Fibroblast of skin of scalp (primary cell): ENCODE measurements at regions not wholly inside any gene's neighbourhood (a gene's known extent, or its start where the extent isn't known, plus 50 kb on each side); places are given as distances from the start of the nearest gene placed in this dataset.
A peak's percentile ranks its signal among the peaks of the same experiment; 100 is the strongest.

Experiments
- DNase-seq: peaks from one replicate; pipeline ENCODE4 v3.0.0-alpha.2; 2013

DNA sequence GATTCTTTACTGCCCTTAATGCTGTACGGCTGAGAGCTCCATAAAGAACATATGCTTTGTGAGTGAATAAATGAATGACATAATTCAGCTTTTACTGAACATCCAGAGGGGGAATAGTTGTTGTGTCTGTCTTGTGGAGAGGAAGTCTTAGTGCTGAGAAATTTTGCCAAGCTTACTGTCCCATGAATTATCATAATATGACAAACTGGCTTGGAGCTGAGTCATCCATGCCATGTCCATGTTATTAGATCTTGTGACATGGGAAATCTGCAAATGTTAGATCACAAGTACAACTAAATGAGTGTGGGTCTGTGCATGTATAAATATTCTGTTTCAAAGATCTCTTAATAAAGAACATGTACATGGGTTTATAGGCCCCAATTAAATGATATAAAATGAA lies 350.4 kb downstream of the BMP4 start:
- peak; percentile 7 for DNase-seq

DNA sequence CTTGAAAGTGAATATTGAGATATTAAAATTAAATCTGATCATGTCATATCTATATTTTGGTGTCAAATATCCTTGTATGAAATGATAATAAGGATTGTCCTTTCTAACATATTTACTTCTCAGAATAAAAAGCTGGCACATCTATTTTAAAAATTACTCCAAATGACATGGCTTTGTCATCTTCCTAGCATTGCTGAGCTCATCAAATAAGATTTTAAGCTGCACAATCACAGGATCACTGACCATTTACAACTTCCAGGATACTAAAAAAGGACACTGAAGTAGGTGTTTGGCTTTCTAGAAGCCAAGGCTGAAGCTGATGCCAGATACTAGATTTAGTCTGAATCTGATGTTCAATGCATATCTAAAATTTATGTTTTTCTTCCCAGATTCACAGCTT lies 351.1 kb downstream of the BMP4 start:
- no peak for DNase-seq

DNA sequence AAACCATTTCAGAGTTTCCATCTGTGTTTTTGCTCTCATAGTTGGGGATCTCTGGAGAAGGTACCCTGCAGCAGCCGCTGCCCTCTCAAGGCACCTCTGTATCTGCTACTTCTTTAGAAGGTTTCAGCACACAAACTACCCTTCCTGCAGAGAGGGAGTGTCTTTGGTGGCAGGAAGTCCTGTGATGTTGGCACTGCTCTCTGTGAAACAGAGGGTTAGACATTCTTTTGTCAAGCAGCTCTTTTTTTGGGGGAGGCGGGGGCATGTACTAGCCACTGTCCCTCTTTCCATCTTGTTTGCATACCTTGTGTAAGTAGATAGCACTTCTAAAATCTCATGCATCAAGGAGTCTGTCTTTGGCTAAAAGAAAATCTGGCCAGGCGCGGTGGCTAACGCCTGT lies 352.6 kb downstream of the BMP4 start:
- DNase-seq, result no peak

DNA sequence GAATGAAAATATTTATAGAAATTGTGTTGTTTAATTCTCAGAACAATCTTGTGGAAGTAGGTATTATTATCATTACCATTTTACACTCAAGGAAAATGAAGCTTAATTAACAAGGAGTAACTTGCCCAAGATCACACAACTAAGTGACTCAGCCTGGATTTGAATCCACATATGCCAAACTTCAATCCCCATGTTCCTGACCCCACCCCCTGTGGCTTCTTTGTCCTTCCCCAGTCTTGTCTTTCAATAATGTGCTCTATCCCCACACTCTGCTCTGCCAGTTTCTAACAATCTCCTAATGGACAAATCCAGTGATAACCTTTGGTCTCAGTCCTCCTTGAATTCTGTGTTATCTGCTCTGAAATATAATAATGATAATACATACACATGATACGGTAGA lies 355.2 kb downstream of the BMP4 start:
- no peak for DNase-seq

DNA sequence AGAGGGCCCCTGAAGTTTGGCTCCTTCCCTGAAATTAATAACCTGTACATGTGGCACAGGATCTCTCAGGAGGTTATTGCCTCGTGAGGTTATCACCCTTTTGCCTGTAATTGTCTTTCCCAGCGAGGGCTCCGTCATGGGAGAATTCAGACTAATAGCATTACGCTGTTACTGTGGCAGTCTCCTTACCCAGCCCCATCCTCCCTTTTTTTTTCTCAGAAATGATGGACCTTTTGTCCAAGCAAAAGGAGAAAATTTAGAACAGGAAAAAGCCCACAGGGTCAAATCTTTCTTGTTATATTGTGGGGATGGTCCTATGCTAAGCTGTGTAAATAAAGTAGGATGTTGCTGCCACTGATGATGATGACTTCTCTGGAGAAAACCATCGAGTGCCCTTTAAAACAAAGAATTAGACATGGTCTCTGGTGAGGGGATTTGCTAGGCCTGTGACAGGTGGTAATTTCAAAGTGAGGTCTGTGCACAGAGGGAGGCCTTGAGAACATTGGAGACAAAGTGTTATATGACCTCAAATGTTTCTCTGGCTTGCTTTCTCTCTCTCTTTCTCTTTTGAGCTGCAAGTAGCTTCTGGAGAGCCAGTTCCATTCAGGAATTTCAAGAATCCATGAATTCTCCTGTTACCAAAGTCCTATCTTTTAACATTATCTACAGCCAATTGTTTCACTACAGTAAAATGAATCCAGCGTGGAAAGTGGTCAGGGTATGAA lies 357.2 kb downstream of the BMP4 start:
- DNase-seq, result peak; percentile 6

DNA sequence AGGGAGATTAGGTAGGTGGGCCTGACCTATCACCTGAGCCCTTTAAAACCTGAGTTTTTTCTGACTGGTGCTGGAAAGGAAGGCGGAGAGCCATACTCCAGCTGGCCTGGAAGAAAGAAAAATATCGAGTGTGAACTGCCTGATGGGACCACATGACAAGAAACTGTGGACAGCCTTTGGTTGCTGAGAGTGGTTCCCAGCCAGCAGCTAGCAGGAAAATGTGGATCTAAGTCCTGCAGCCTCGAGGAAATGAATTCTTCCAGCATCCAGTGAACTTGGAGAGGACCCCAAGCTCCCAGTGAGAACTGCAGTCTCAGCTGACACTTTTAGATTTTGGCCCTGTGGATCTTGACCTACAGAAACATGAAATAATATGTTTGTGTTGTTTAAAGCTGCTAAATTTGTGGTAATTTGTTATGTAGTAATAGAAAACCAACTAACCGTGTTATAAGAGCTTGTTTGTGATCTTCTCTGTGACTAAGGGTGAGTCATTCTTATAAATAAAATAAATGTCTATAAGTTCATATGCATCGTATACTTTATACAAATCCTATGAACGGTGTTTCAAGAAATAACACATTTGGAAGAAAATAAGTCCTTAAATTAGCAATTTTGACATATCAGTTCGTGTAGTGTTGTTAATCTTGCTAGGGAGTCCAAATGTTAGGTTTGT lies 359.6 kb downstream of the BMP4 start:
- no peak for DNase-seq

DNA sequence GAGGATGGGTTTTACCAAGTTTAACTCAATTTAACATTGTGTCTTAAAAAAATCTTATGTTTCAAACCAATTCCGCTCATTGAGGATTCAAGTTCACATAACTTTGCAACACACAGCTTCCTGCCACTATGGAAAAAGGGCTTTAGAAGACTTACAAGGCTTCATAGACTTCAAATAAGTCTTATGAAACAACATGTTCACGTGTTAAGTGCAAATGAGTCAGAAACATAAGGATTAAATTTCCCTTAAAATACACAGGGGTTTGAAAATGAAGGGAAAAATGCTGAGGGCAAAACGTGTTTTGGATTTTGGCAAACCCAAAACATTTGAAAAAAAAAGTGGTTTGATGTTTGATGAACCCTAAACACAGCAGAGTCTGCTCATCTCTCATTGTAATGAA lies 364.8 kb downstream of the BMP4 start:
- DNase-seq, result peak; percentile 39

- DNase-seq, result no peak
Observed at GRCh38 chr14:53581504-53581903, 375.1 kb downstream of the BMP4 start.

DNA sequence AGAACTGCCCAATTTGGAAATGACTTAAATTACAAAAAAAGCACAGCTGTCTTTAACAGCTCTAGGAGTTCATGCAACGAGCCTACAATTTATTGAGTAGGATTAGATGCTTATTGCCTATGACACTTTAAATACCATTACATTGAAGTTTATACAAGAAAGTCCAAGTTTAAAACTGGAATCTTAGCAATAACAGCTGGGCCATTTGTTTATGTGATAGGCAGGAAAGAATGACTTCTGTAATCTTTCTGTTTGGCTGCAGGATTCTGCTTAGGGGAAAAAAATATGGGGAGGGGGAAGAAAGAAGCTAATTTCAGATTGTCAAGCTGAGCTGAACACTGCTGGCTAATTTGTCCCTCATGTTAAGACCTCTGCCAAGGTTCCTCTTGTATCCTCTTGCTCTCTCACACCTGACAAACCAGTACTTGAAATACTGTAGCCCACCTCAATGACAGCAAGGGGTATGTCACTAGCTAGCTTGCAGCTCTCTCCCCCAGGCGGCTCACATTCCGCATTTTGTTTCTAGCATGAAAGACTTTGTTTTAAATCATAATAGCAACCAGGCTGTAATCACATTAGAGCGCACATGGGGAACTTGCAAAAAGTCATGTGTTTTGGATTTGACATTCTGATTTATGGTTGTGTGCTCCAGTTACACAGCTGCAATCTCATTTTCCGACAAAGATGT lies 384.8 kb downstream of the BMP4 start:
- peak; percentile 4 for DNase-seq

- no peak for DNase-seq
Observed at GRCh38 chr14:53570411-53571387, 385.9 kb downstream of the BMP4 start.

- no peak for DNase-seq
Observed at GRCh38 chr14:53569446-53569845, 387.2 kb downstream of the BMP4 start.

DNA sequence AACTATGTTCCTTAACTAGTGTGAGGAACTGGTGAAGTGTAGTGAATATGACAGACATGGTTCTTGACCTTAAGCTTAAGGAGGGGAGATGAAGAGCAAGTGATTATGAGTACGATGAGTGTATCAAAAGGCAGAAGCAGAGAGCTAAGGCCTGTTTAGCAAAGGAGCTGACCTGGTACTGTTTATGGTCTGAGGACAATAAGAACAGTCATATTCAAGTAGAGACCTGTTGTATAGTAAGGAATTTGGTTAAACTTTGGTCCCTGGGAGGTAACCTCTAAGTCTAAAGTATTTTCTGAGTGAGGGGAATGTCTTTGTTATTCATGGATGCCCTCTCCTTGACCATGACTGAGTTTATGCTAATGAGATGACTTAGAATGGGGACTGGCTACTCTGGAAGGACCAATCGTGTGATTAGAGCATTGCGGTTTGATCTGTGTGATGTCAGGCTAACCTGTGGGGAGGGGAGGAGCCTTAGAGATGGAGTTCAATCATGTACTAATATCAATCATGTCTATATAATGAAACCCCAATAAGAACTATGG lies 389.3 kb downstream of the BMP4 start:
- DNase-seq, result no peak

- no peak for DNase-seq
Observed at GRCh38 chr14:53564870-53565269, 391.8 kb downstream of the BMP4 start.

GRCh38 chr14:53563628-53564027 lies 393.0 kb downstream of the BMP4 start:
- DNase-seq, result no peak

DNA sequence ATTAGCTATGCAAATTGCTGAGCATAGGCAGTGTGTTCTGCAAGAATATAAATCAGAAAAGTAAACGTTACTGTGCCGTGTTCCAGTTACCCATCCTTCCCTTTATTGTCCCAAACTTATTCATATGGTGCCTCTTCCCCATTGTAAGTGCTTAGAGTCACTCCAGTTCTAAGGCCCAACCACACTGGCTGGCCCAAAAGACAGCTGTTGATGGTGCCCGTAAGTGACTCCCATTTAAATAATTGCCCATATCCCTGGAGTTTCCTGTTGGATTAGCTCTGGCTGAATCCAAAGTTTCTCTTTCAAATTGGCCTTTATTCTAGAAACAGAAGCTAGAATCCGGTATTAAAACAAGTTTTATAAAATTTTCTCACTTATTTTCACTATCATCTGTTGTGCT lies 400.1 kb upstream of the DDHD1 start:
- DNase-seq, result no peak

DNA sequence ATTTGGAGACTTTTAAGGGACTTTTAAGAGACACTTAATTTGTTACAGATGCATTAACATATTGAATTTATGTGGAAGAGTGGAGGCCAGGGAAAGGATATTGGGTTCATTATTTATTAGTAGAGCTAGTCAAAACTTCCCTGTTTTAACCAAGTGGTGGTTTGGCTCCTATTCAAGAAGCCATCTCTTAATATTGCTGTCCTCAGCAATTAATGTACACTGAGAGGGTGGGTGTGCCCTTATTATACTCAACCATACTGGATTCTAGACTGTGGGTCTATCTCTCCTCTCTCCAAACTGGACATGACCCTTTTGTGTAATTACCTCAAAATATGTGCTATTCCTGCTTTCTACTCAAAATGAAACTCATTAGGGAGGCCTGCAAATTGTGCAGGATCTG lies 398.7 kb upstream of the DDHD1 start:
- DNase-seq, result no peak

DNA sequence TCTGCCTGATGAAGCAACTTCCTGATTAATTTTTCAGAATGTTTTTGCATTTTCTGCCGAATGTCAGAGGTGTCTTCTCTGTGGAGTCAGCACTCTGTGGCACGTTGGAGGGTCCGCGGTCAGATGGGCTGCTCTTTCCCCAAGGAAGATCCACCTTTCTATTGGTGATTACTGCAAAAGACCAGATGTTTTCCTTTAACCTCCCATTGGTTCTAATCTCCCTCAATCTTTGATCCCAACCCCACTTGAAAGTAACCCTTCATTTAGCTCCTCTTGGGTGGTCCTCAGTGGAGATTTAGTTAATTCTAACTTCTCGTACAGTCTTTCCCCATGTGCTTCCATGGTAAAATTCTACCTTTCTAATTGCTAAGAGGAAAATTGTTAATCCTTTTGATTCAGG lies 397.7 kb upstream of the DDHD1 start:
- no peak for DNase-seq

DNA sequence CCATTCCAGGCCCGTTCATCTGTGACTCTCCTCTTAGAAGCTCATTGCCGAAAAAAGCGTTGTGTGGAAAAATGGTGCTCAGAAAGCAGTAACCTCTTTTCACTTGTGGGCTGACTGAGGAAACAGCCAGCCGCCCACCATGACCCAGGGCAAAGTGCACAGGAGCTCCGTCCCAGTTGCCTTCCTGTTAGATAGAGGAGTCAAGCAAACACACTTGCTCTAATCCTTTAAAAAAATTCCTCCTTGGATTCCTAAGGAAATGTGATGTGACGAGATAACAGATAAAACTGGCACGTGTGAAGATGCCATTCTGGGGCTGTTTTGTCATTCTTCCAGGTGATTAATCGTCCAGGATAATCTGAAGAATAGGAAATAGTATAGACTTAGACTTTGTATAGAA lies 396.8 kb upstream of the DDHD1 start:
- no peak for DNase-seq

- no peak for DNase-seq
Observed at GRCh38 chr14:53547593-53547992, 394.5 kb upstream of the DDHD1 start.

GRCh38 chr14:53545217-53545616 lies 392.1 kb upstream of the DDHD1 start:
- no peak for DNase-seq

DNA sequence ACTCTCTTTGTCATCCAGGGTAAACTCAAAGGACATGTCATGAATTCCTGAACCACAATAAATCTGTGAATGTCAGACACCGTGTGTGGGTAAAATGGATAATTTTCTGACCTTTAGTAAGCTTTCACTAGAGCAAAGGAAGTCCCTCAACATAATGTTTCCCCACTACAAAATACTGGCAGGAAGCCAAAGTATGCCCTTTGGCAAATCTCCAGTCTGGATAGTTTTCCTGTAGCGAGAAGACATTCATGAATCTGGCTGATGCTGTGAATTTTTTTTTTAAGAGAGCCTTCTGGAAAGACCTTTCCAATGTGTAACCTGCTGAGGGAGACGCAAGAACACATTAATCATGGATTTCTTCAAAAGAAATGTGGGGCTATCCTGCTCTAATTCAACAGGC lies 389.6 kb upstream of the DDHD1 start:
- DNase-seq, result peak; percentile 91

GRCh38 chr14:53541411-53541810 lies 388.3 kb upstream of the DDHD1 start:
- no peak for DNase-seq
